Posterior vena cava (tissue), 2 donors: ENCODE measurements at regions not wholly inside any gene's neighbourhood (a gene's known extent, or its start where the extent isn't known, plus 50 kb on each side); places are given as distances from the start of the nearest gene placed in this dataset.
"Not testable (repeated sequence)": the region's sequence is repeated elsewhere in the genome, so short reads cannot be mapped to it uniquely, and the experiment has no call there.

Experiments used
- DNase-seq: peaks from one replicate; pipeline ENCODE4 v3.0.0-alpha.2; 2020; ENCODE audit warnings: low spot score
- intact Hi-C, 2 donors: fragments of 100-400 bp; cut with DNase I; formaldehyde crosslinking; loops; one replicate each; pipeline versions ENCODE4 v1.14.1 to v1.14.2; 2022 to 2023
- donor health status: DM: yes; HTN: yes; CAD: no.
- donor health status: DM: yes; HTN: yes; CAD: no.

- intact Hi-C loops, result no loop called here
- no peak for DNase-seq
Measured at GRCh38 chr3:191721990-191722389, 261.0 kb downstream of the PYDC2 start.

- no peak for DNase-seq
- intact Hi-C loops, result no loop called here
Measured at GRCh38 chr3:191727338-191727737, 266.4 kb downstream of the PYDC2 start.

GRCh38 chr3:191728186-191728585 lies 267.2 kb downstream of the PYDC2 start:
- no peak for DNase-seq
- intact Hi-C loops, result no loop called here

- intact Hi-C loops, result no loop called here
- DNase-seq, result no peak
Measured at GRCh38 chr3:191737742-191738141, 276.8 kb downstream of the PYDC2 start.

GRCh38 chr3:191740712-191741111 lies 279.7 kb downstream of the PYDC2 start:
- DNase-seq, result no peak
- intact Hi-C loops, result no loop called here

- DNase-seq, intact Hi-C loops: not testable (repeated sequence)
Measured at GRCh38 chr3:191741847-191742350, 280.9 kb downstream of the PYDC2 start.

GRCh38 chr3:191743283-191743682 lies 282.3 kb downstream of the PYDC2 start:
- intact Hi-C loops, result no loop called here

GRCh38 chr3:191750618-191751017 lies 289.7 kb downstream of the PYDC2 start:
- DNase-seq, result no peak
- intact Hi-C loops, result no loop called here

More at GRCh38 chr3:191743283-191743682, 282.3 kb downstream of the PYDC2 start:
- no peak for DNase-seq

- intact Hi-C loops, result no loop called here
- DNase-seq, result no peak
Measured at GRCh38 chr3:191753196-191753595, 292.2 kb downstream of the PYDC2 start.

- DNase-seq, result no peak
- intact Hi-C loops, result no loop called here
Measured at GRCh38 chr3:191761906-191762305, 300.9 kb downstream of the PYDC2 start.

GRCh38 chr3:191762323-191762960 lies 301.5 kb downstream of the PYDC2 start:
- intact Hi-C loops, result no loop called here

GRCh38 chr3:191768421-191768820 lies 307.5 kb downstream of the PYDC2 start:
- intact Hi-C loops, result no loop called here

More at GRCh38 chr3:191762323-191762960, 301.5 kb downstream of the PYDC2 start:
- DNase-seq, result no peak

GRCh38 chr3:191770541-191770940 lies 309.6 kb downstream of the PYDC2 start:
- intact Hi-C loops, result no loop called here
- DNase-seq, result no peak

More at GRCh38 chr3:191768421-191768820, 307.5 kb downstream of the PYDC2 start:
- DNase-seq, result no peak

- no peak for DNase-seq
- intact Hi-C loops, result no loop called here
Measured at GRCh38 chr3:191774485-191774884, 313.5 kb downstream of the PYDC2 start.

- intact Hi-C loops, result no loop called here
- no peak for DNase-seq
Measured at GRCh38 chr3:191775451-191776233, 314.7 kb downstream of the PYDC2 start.

GRCh38 chr3:191781044-191781443 lies 320.1 kb downstream of the PYDC2 start:
- no peak for DNase-seq
- intact Hi-C loops, result no loop called here

GRCh38 chr3:191783024-191783423 lies 322.1 kb downstream of the PYDC2 start:
- intact Hi-C loops, result no loop called here
- no peak for DNase-seq

GRCh38 chr3:191790934-191791333 lies 330.0 kb downstream of the PYDC2 start:
- intact Hi-C loops, result no loop called here
- no peak for DNase-seq

- intact Hi-C loops, result no loop called here
- no peak for DNase-seq
Measured at GRCh38 chr3:191792580-191792979, 331.6 kb downstream of the PYDC2 start.

- DNase-seq, result no peak
- intact Hi-C loops, result no loop called here
Measured at GRCh38 chr3:191795196-191795595, 334.2 kb downstream of the PYDC2 start.

GRCh38 chr3:191797271-191797670 lies 336.3 kb downstream of the PYDC2 start:
- intact Hi-C loops, result no loop called here
- no peak for DNase-seq
